Adrenal gland (tissue), 9 donors: ENCODE measurements at regions not wholly inside any gene's neighbourhood (a gene's known extent, or its start where the extent isn't known, plus 50 kb on each side); places are given as distances from the start of the nearest gene placed in this dataset.

Experiments used
- DNase-seq, 7 donors: peaks; one replicate each; pipeline ENCODE4 v3.0.0-alpha.2; 2019 to 2020
- H3K27ac ChIP-seq, 5 donors: fragments of 200-600 bp; sonication (generic) in 4 of 5; 1 replicate in 3 of 5; 2 replicates in 2 of 5; pipeline versions ENCODE4 v1.5.1 to v1.8.0; 2016 to 2020; ENCODE audit warnings: mild to moderate bottlenecking in 1 of 5
- H3K27me3 ChIP-seq: fragments of 200-600 bp; 2 replicates; pipeline ENCODE4 v1.8.0; 2021
- H3K36me3 ChIP-seq, 2 donors: fragments of 200-600 bp; replicated peaks in 1 of 2; 1 replicate in 1 of 2; 2 replicates in 1 of 2; pipeline versions ENCODE4 v1.5.1 to v1.8.0; 2018 to 2022
- H3K4me1 ChIP-seq, 2 donors: fragments of 200-600 bp; replicated peaks in 1 of 2; 1 replicate in 1 of 2; 2 replicates in 1 of 2; pipeline versions ENCODE4 v1.5.1 to v1.8.0; 2018 to 2021
- H3K4me3 ChIP-seq, 4 donors: fragments of 200-600 bp; sonication (generic) in 3 of 4; one replicate each; pipeline ENCODE4 v1.5.1; 2016 to 2018
- H3K9me3 ChIP-seq, 3 donors: fragments of 200-600 bp; sonication (generic) in 1 of 3; replicated peaks in 1 of 3; 1 replicate in 2 of 3; 2 replicates in 1 of 3; pipeline versions ENCODE4 v1.5.1 to v1.8.0; 2016 to 2021
- POLR2A ChIP-seq, 2 donors: fragments of 450-650 bp; IDR thresholded peaks; one replicate each; pipeline ENCODE4 v1.6.1; 2017; ENCODE audit warnings: antibody characterized with exemption in 2 of 2, mild to moderate bottlenecking in 2 of 2, moderate library complexity in 1 of 2
- WGBS, 4 donors: extraction: QIAGEN DNeasy Blood & Tissue Kit in 2 of 4; methylation state at CpG; one replicate each; pipeline versions ENCODE4 v1.1.5 to v1.1.7; 2013 to 2017; 5-methylcytosine and 5-hydroxymethylcytosine counted together
- intact Hi-C, 2 donors: fragments of 100-400 bp; cut with DNase I; formaldehyde crosslinking; loops; one replicate each; pipeline versions ENCODE4 v1.14.1 to v1.15.0; 2022 to 2023
- TF ChIP-seq, protein P1 (sequence below), 6 experiments: fragments of 450-650 bp in 4 of 6; fragments of 200-600 bp in 2 of 6; sonication (generic) in 1 of 6; IDR thresholded peaks; 1 replicate in 5 of 6; 2 replicates in 1 of 6; pipeline versions ENCODE4 v1.5.1 to v1.8.0; 2016 to 2021; ENCODE audit warnings: antibody characterized with exemption in 6 of 6, mild to moderate bottlenecking in 2 of 6, moderate library complexity in 1 of 6
- donor health status: healthy with polysubstance abuse.
- donor health status: Bipolar disorder and iron deficiency.
- donor health status: DM: yes; HTN: yes; CAD: no.
- donor health status: DM: no; HTN: no; CAD: no.
- donor health status: DM: no; HTN: no; CAD: no.

DNA sequence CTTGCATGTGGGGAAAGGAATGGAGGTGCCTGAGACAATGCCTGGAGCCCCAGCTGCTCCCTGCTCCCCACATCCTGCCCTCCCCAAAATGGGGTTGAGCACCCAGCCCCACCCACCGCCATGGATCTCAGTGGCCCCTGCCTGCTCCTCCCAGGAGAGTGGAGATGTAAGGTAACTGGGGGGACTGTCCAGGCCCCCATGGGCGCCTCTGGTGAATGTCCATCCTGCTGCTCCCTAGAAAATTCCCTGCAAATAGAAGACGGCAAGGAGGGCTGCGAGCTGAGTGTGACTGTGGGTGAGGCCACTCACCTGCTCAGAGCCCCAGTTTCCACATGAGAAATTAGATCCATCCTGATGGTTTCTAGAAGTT is 101.6 kb downstream of the RAMP3 start:
- Histone ChIP-seq H3K4me3 (no peak overlapping the region), H3K27ac (no peak overlapping the region), H3K9me3 (no peaks in the 10 kb centered on the region), H3K36me3 (no peaks in the 10 kb centered on the region), H3K27me3 (peaks cover 3% of the 10 kb centered on the region), H3K4me1 (no peaks in the 10 kb centered on the region)
- DNase-seq = no peak
- intact Hi-C loops = loop anchor here in 1 of 2 donors (2.0 kb wide), 1 partner anchor 104 kb away; no protein-coding TSS in a partner anchor
- WGBS, 4 donors = 66 to 89% (median 82%) methylated on average over 3 to 4 of the region's 4 CpGs
- TF ChIP-seq, protein P1, sequence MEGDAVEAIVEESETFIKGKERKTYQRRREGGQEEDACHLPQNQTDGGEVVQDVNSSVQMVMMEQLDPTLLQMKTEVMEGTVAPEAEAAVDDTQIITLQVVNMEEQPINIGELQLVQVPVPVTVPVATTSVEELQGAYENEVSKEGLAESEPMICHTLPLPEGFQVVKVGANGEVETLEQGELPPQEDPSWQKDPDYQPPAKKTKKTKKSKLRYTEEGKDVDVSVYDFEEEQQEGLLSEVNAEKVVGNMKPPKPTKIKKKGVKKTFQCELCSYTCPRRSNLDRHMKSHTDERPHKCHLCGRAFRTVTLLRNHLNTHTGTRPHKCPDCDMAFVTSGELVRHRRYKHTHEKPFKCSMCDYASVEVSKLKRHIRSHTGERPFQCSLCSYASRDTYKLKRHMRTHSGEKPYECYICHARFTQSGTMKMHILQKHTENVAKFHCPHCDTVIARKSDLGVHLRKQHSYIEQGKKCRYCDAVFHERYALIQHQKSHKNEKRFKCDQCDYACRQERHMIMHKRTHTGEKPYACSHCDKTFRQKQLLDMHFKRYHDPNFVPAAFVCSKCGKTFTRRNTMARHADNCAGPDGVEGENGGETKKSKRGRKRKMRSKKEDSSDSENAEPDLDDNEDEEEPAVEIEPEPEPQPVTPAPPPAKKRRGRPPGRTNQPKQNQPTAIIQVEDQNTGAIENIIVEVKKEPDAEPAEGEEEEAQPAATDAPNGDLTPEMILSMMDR (IDR thresholded peaks at IDR 0.05) = no peak
- TF ChIP-seq POLR2A (IDR thresholded peaks at IDR 0.05) = no peak

DNA sequence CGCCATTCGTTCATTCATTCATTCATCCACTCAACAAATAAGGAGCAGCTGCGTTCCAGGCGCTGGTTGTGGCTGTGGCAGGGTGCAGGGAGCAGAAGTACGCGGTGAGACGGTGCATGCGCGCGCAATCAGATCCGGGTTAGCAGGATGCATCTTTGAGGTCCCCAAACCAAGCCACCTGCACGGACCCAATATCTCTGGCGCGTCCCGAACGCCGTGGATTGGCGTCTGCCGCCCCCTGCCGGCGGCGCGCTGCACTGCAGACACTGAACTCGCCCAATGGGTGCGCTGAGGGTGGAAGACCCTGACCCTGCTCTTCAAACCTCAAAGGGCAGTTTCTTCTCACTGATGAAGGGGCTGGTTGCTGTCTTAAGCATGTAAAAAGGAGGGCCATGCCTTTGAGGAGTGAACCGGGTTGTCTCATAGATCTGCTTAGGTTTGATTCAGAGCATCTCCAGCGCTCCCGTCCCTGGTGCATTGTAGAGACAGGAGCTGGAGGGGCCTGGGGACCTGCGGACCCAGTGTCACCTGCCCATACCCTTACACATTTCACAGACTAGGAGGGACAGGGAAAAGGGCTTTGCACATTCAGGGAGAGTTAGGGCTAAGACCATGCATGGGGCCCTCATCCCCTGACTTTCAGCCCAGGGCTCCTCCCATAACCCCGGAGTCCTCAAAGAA is 102.5 kb downstream of the RAMP3 start:
- no peak overlapping the region for H3K4me3 ChIP-seq
- H3K27ac ChIP-seq = no peak overlapping the region
- TF ChIP-seq POLR2A (IDR thresholded peaks at IDR 0.05) = no peak
- TF ChIP-seq, protein P1 (IDR thresholded peaks at IDR 0.05) = peak; percentile 86 to 97 (median 91)
- H3K4me1 ChIP-seq = no peaks in the 10 kb centered on the region
- H3K9me3 ChIP-seq = no peaks in the 10 kb centered on the region
- no peaks in the 10 kb centered on the region for H3K36me3 ChIP-seq
- DNase-seq = peak in 6 of 7 donors; percentile 35 to 70 (median 59)
- WGBS, 4 donors = 21 to 63% (median 28%) methylated on average over 5 to 30 of the region's 30 CpGs
- intact Hi-C loops = loop anchor here (2.0 kb wide), 1 partner anchor 105 kb away; no protein-coding TSS in a partner anchor
- peaks cover 3% of the 10 kb centered on the region for H3K27me3 ChIP-seq

DNA sequence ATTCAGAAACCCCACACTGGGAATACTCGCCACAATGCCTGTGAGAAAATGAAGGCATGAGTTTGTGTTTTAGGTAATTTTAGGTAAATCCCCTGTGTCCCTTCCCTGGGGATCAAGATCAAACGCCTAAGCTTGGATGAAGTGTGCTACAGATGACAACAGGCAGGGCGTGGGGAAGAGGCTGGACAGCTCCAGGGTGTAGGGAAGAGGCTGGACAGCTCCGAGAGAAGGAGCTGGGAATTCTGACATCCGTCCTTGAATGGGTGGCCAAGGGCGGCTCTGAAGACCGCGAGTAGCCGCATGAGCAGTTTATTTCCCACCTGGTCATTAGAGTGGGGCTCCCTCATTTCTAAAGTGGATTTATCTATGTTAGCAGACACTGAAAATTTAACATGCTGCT is 109.7 kb downstream of the RAMP3 start:
- intact Hi-C loops = no loop called here
- Histone ChIP-seq H3K4me3 (no peak overlapping the region), H3K36me3 (no peaks in the 10 kb centered on the region), H3K4me1 (no peaks in the 10 kb centered on the region), H3K27me3 (no peaks in the 10 kb centered on the region), H3K9me3 (no peaks in the 10 kb centered on the region), H3K27ac (no peak overlapping the region)
- TF ChIP-seq, protein P1 (IDR thresholded peaks at IDR 0.05) = no peak
- TF ChIP-seq POLR2A (IDR thresholded peaks at IDR 0.05) = no peak
- 23 to 31% (median 27%) methylated on average over 9 of the region's 9 CpGs for WGBS, 4 donors
- no peak for DNase-seq

DNA sequence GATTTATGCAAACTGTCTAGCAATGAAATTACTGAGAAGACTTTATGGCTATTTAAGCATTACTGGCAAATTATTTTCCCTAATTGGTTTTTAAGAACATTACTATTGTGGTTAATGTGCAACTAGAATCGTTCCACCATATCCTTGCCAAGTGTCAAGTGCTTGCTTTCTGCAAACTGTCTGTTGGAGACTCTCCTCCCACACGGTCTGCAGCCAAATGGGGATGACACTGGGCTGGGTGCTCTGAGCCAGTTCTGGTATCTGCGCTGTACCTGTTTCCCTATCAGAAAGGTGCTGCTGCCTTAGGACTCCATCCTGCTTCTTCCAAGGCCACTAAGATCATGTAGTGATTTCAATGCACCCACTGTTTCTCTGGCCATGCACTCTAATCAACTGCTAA is 110.4 kb downstream of the RAMP3 start:
- WGBS, 4 donors = 64 to 71% (median 69%) methylated on average over 3 of the region's 3 CpGs
- H3K36me3 ChIP-seq = no peaks in the 10 kb centered on the region
- intact Hi-C loops = no loop called here
- no peaks in the 10 kb centered on the region for H3K4me1 ChIP-seq
- no peak for DNase-seq
- TF ChIP-seq, protein P1 (IDR thresholded peaks at IDR 0.05) = no peak
- TF ChIP-seq POLR2A (IDR thresholded peaks at IDR 0.05) = no peak
- no peaks in the 10 kb centered on the region for H3K27me3 ChIP-seq
- no peak overlapping the region for H3K27ac ChIP-seq
- no peak overlapping the region for H3K4me3 ChIP-seq
- H3K9me3 ChIP-seq = no peaks in the 10 kb centered on the region
